Activated CD4-positive, alpha-beta T cell treated with anti-CD3 and anti-CD28 coated beads, Interleukin-2, amount 50 U/mL, for 16 hours (primary cell): ENCODE measurements at regions not wholly inside any gene's neighbourhood (a gene's known extent, or its start where the extent isn't known, plus 50 kb on each side); places are given as distances from the start of the nearest gene placed in this dataset.

Experiments used
- DNase-seq: peaks from one replicate; pipeline ENCODE4 v3.0.0-alpha.2; 2020

- DNase-seq, result no peak
Observed at GRCh38 chr2:144965172-144965571, 445.3 kb upstream of the ZEB2 start.

GRCh38 chr2:144963031-144963430 lies 443.1 kb upstream of the ZEB2 start:
- DNase-seq, result no peak

- no peak for DNase-seq
Observed at GRCh38 chr2:144959416-144959815, 439.5 kb upstream of the ZEB2 start.

- DNase-seq, result no peak
Observed at GRCh38 chr2:144950899-144951560, 431.1 kb upstream of the ZEB2 start.

- no peak for DNase-seq
Observed at GRCh38 chr2:144948205-144948855, 428.4 kb upstream of the ZEB2 start.

GRCh38 chr2:144947709-144948037 lies 427.8 kb upstream of the ZEB2 start:
- no peak for DNase-seq

- no peak for DNase-seq
Observed at GRCh38 chr2:144946263-144946662, 426.3 kb upstream of the ZEB2 start.

GRCh38 chr2:144944546-144945220 lies 424.8 kb upstream of the ZEB2 start:
- DNase-seq, result no peak

- DNase-seq, result no peak
Observed at GRCh38 chr2:144943986-144944385, 424.1 kb upstream of the ZEB2 start.

GRCh38 chr2:144943293-144943941 lies 423.5 kb upstream of the ZEB2 start:
- DNase-seq, result no peak

- no peak for DNase-seq
Observed at GRCh38 chr2:144942516-144943256, 422.8 kb upstream of the ZEB2 start.

GRCh38 chr2:144941743-144942488 lies 422.0 kb upstream of the ZEB2 start:
- no peak for DNase-seq

- DNase-seq, result no peak
Observed at GRCh38 chr2:144939590-144939989, 419.7 kb upstream of the ZEB2 start.

GRCh38 chr2:144937910-144938709 lies 418.2 kb upstream of the ZEB2 start:
- DNase-seq, result no peak

GRCh38 chr2:144937066-144937465 lies 417.1 kb upstream of the ZEB2 start:
- DNase-seq, result no peak

GRCh38 chr2:144936442-144936841 lies 416.5 kb upstream of the ZEB2 start:
- DNase-seq, result no peak

- DNase-seq, result no peak
Observed at GRCh38 chr2:144935736-144936135, 415.8 kb upstream of the ZEB2 start.

- no peak for DNase-seq
Observed at GRCh38 chr2:144935191-144935590, 415.3 kb upstream of the ZEB2 start.

- DNase-seq, result no peak
Observed at GRCh38 chr2:144931960-144932359, 412.0 kb upstream of the ZEB2 start.

- DNase-seq, result no peak
Observed at GRCh38 chr2:144931480-144931879, 411.6 kb upstream of the ZEB2 start.

GRCh38 chr2:144927429-144927828 lies 407.5 kb upstream of the ZEB2 start:
- DNase-seq, result no peak

- no peak for DNase-seq
Observed at GRCh38 chr2:144925886-144926285, 406.0 kb upstream of the ZEB2 start.
